SK-N-SH treated with all-trans-retinoic acid at 6 μM for 48 hours (cell line): ENCODE measurements at regions not wholly inside any gene's neighbourhood (a gene's known extent, or its start where the extent isn't known, plus 50 kb on each side); places are given as distances from the start of the nearest gene placed in this dataset.

Experiments used
- ATAC-seq: fragments of 200-7000 bp; cut with Tn5 transposase; 3 replicates; pipeline ENCODE4 v1.9.1; 2020; ENCODE audit warnings: mild to moderate bottlenecking, moderate library complexity
- ARNTL ChIP-seq: fragments of 450-650 bp; formaldehyde crosslinking; IDR thresholded peaks from 2 replicates; pipeline ENCODE4 v1.5.0; 2020; ENCODE audit warnings: low read depth, mild to moderate bottlenecking, moderate library complexity, borderline replicate concordance
- BACH2 ChIP-seq: fragments of 250-450 bp; sonication (Bioruptor Pico); IDR thresholded peaks from 2 replicates; pipeline ENCODE4 v1.9.0; 2021; ENCODE audit warnings: mild to moderate bottlenecking, borderline replicate concordance
- CREB5 ChIP-seq: fragments of 250-450 bp; sonication (Bioruptor Pico); IDR thresholded peaks from 2 replicates; pipeline ENCODE4 v1.5.1; 2020; ENCODE audit warnings: low read depth, mild to moderate bottlenecking, moderate library complexity
- ESRRG ChIP-seq: fragments of 250-450 bp; sonication (Bioruptor Pico); IDR thresholded peaks from 2 replicates; pipeline ENCODE4 v1.6.1; 2021; ENCODE audit warnings: mild to moderate bottlenecking
- GLIS3 ChIP-seq: fragments of 250-450 bp; sonication (Bioruptor Pico); IDR thresholded peaks from 2 replicates; pipeline ENCODE4 v1.5.0; 2020; ENCODE audit warnings: mild to moderate bottlenecking, moderate library complexity
- ISL1 ChIP-seq: fragments of 250-450 bp; sonication (Bioruptor Pico); IDR thresholded peaks from 2 replicates; pipeline ENCODE4 v2.1.2; 2022; ENCODE audit warnings: mild to moderate bottlenecking, moderate library complexity
- OSR1 ChIP-seq: fragments of 250-450 bp; sonication (Bioruptor Pico); IDR thresholded peaks from 2 replicates; pipeline ENCODE4 v1.8.0; 2022; ENCODE audit warnings: moderate library complexity, mild to moderate bottlenecking, inconsistent platforms
- PATZ1 ChIP-seq: fragments of 250-450 bp; sonication (Bioruptor Pico); IDR thresholded peaks from 2 replicates; pipeline ENCODE4 v1.8.0; 2020; ENCODE audit warnings: mild to moderate bottlenecking, moderate library complexity, borderline replicate concordance
- RARB ChIP-seq: fragments of 250-450 bp; sonication (Bioruptor Pico); IDR thresholded peaks from 2 replicates; pipeline ENCODE4 v1.8.0; 2021; ENCODE audit warnings: mild to moderate bottlenecking, moderate library complexity
- SNAI2 ChIP-seq: fragments of 250-450 bp; sonication (Bioruptor Pico); IDR thresholded peaks from 2 replicates; pipeline ENCODE4 v1.5.0; 2020; ENCODE audit warnings: mild to moderate bottlenecking, moderate library complexity
- TCF4 ChIP-seq: fragments of 250-450 bp; sonication (Bioruptor Pico); IDR thresholded peaks from 2 replicates; pipeline ENCODE4 v1.8.0; 2021; ENCODE audit warnings: mild to moderate bottlenecking, moderate library complexity, borderline replicate concordance
- ZC3H10 ChIP-seq: fragments of 250-450 bp; sonication (Bioruptor Pico); IDR thresholded peaks from 2 replicates; pipeline ENCODE4 v1.5.1; 2021; ENCODE audit warnings: mild to moderate bottlenecking, moderate library complexity
- ZFP3 ChIP-seq: fragments of 250-450 bp; sonication (Bioruptor Pico); IDR thresholded peaks from 2 replicates; pipeline ENCODE4 v1.5.0; 2020; ENCODE audit warnings: mild to moderate bottlenecking, moderate library complexity
- ZNF70 ChIP-seq: fragments of 450-650 bp; formaldehyde crosslinking; IDR thresholded peaks from 2 replicates; pipeline ENCODE4 v1.5.0; 2020; ENCODE audit warnings: mild to moderate bottlenecking, moderate library complexity
- TF ChIP-seq, protein P1 (sequence below): fragments of 250-450 bp; sonication (Bioruptor Pico); IDR thresholded peaks from 2 replicates; pipeline ENCODE4 v1.5.1; 2021; ENCODE audit warnings: mild to moderate bottlenecking, moderate library complexity
- TF ChIP-seq, protein P2 (sequence below): fragments of 250-450 bp; sonication (Bioruptor Pico); IDR thresholded peaks from 2 replicates; pipeline ENCODE4 v1.8.0; 2021; ENCODE audit warnings: low read depth, mild to moderate bottlenecking, moderate library complexity, borderline replicate concordance
- TF ChIP-seq, protein P3 (sequence below): fragments of 250-450 bp; sonication (Bioruptor Pico); IDR thresholded peaks from 2 replicates; pipeline ENCODE4 v1.5.0; 2020; ENCODE audit warnings: mild to moderate bottlenecking, moderate library complexity

DNA sequence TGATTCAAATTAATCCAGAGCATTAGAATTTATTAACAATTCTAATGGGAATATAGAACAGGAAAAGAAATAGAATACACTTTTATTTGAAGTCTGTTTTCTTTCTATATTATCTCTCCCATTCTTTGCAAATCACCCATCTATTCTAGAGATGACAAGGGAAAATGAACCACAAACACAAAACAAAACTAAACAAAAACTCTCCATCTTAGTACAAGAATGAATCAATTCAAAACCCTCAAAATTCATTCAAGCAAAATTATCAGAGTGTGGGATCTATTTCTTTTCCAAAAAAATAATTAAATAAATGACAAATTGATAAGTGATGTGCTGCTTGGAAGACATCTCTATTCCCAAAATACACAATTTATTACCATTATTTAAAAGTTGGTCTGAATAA is 400.1 kb upstream of the NWD2 start (continued):
- TF ChIP-seq, protein P1, sequence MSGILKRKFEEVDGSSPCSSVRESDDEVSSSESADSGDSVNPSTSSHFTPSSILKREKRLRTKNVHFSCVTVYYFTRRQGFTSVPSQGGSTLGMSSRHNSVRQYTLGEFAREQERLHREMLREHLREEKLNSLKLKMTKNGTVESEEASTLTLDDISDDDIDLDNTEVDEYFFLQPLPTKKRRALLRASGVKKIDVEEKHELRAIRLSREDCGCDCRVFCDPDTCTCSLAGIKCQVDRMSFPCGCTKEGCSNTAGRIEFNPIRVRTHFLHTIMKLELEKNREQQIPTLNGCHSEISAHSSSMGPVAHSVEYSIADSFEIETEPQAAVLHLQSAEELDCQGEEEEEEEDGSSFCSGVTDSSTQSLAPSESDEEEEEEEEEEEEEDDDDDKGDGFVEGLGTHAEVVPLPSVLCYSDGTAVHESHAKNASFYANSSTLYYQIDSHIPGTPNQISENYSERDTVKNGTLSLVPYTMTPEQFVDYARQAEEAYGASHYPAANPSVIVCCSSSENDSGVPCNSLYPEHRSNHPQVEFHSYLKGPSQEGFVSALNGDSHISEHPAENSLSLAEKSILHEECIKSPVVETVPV (CRISPR knock-in tag), result no peak

- no peak for TF ChIP-seq BACH2 (CRISPR knock-in tag)
- TF ChIP-seq, protein P2, sequence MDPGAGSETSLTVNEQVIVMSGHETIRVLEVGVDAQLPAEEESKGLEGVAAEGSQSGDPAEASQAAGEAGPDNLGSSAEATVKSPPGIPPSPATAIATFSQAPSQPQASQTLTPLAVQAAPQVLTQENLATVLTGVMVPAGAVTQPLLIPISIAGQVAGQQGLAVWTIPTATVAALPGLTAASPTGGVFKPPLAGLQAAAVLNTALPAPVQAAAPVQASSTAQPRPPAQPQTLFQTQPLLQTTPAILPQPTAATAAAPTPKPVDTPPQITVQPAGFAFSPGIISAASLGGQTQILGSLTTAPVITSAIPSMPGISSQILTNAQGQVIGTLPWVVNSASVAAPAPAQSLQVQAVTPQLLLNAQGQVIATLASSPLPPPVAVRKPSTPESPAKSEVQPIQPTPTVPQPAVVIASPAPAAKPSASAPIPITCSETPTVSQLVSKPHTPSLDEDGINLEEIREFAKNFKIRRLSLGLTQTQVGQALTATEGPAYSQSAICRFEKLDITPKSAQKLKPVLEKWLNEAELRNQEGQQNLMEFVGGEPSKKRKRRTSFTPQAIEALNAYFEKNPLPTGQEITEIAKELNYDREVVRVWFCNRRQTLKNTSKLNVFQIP (CRISPR knock-in tag), result no peak
- no peak for TF ChIP-seq ESRRG (CRISPR knock-in tag)
- TF ChIP-seq SNAI2 (CRISPR knock-in tag), result no peak
- TF ChIP-seq GLIS3 (CRISPR knock-in tag), result no peak
- TF ChIP-seq, protein P3, sequence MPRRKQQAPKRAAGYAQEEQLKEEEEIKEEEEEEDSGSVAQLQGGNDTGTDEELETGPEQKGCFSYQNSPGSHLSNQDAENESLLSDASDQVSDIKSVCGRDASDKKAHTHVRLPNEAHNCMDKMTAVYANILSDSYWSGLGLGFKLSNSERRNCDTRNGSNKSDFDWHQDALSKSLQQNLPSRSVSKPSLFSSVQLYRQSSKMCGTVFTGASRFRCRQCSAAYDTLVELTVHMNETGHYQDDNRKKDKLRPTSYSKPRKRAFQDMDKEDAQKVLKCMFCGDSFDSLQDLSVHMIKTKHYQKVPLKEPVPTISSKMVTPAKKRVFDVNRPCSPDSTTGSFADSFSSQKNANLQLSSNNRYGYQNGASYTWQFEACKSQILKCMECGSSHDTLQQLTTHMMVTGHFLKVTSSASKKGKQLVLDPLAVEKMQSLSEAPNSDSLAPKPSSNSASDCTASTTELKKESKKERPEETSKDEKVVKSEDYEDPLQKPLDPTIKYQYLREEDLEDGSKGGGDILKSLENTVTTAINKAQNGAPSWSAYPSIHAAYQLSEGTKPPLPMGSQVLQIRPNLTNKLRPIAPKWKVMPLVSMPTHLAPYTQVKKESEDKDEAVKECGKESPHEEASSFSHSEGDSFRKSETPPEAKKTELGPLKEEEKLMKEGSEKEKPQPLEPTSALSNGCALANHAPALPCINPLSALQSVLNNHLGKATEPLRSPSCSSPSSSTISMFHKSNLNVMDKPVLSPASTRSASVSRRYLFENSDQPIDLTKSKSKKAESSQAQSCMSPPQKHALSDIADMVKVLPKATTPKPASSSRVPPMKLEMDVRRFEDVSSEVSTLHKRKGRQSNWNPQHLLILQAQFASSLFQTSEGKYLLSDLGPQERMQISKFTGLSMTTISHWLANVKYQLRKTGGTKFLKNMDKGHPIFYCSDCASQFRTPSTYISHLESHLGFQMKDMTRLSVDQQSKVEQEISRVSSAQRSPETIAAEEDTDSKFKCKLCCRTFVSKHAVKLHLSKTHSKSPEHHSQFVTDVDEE, result no peak
- TF ChIP-seq, all 23 proteins: peak for 0
- ATAC-seq, result no peak
These were observed 391.7 kb upstream of the NWD2 start for GRCh38 chr4:36852856-36853255.

GRCh38 chr4:36854554-36854953 is 390.0 kb upstream of the NWD2 start:
- no peak for TF ChIP-seq SNAI2 (CRISPR knock-in tag)
- TF ChIP-seq TCF4, result no peak
- TF ChIP-seq ARNTL (CRISPR knock-in tag), result no peak
- TF ChIP-seq BACH2 (CRISPR knock-in tag), result no peak
- TF ChIP-seq, all 23 proteins: peak for 0
- ATAC-seq, result no peak

GRCh38 chr4:36863601-36864000 is 380.9 kb upstream of the NWD2 start:
- no peak for ATAC-seq

More at GRCh38 chr4:36863601-36864000, 380.9 kb upstream of the NWD2 start:
- TF ChIP-seq RARB (CRISPR knock-in tag) (no peak), SNAI2 (CRISPR knock-in tag) (no peak), ISL1 (CRISPR knock-in tag) (no peak), BACH2 (CRISPR knock-in tag) (no peak), ZNF70 (CRISPR knock-in tag) (no peak), OSR1 (no peak), PATZ1 (no peak), ESRRG (CRISPR knock-in tag) (no peak), ZFP3 (CRISPR knock-in tag) (no peak), TCF4 (no peak), CREB5 (CRISPR knock-in tag) (no peak), ZC3H10 (CRISPR knock-in tag) (no peak)
- TF ChIP-seq, protein P2 (CRISPR knock-in tag), result no peak
